A549 (cell line): ENCODE measurements at regions not wholly inside any gene's neighbourhood (a gene's known extent, or its start where the extent isn't known, plus 50 kb on each side); places are given as distances from the start of the nearest gene placed in this dataset.

Source experiments
- CTCF ChIP-seq: fragments of >200 bp; sonication (Bioruptor Twin); formaldehyde crosslinking; IDR thresholded peaks from 3 replicates; pipeline ENCODE4 v1.5.1; 2016
- JUN ChIP-seq, 2 experiments: fragments of >200 bp; sonication (Bioruptor Twin); formaldehyde crosslinking; IDR thresholded peaks; 2 replicates in 1 of 2; 3 replicates in 1 of 2; pipeline ENCODE4 v1.6.1; 2016 to 2017

- TF ChIP-seq JUN (IDR thresholded peaks at IDR 0.05) (no peak), CTCF (no peak)
Observed at GRCh38 chr15:62834686-62835329, 207.7 kb upstream of the TPM1 start.
